ENCODE measurements at regions not wholly inside any gene's neighbourhood (a gene's known extent, or its start where the extent isn't known, plus 50 kb on each side); places are given as distances from the start of the nearest gene placed in this dataset.

DNA sequence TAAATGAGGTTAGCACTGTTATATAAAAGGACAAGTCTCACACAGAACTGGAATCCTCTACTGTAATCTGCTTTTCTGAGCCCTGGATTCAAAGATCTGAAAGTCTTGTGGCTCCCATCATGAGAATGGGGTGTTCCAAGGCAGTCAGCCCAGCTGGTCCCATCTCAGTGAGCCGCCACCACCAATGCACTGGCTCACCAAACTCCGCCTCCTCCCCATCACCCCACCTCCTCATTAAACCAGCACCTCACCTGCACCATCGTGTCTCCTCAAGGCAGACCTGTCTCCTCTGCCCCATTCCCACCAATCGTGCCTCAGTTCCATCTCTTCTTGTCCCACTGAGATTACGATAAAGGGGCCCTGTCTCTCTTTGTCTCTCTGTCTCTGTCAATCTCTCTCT lies 166.7 kb downstream of the USP12 start:
- H3K4me1 ChIP-seq (ENCODE audit: insufficient read depth, low read length): peaks cover 3% of the 10 kb centered on the region
- H3K36me3 ChIP-seq (ENCODE audit: insufficient read depth, low read length): no peaks in the 10 kb centered on the region
- DNase-seq (ENCODE audit: insufficient read length, low spot score, missing footprints): no peak
- H3K4me3 ChIP-seq (ENCODE audit: insufficient read depth, low read length): no peak overlapping the region
- H3K27me3 ChIP-seq (ENCODE audit: insufficient read depth, low read length): peaks cover 20% of the 10 kb centered on the region
- H3K9me3 ChIP-seq (ENCODE audit: low read depth, low read length): no peaks in the 10 kb centered on the region
- no peak overlapping the region for H2AFZ ChIP-seq (ENCODE audit: low read length)
- H4K20me1 ChIP-seq (ENCODE audit: insufficient read depth, low read length): no peaks in the 10 kb centered on the region
- H3K27ac ChIP-seq (ENCODE audit: low read depth, low read length): no peak overlapping the region
- TF ChIP-seq, protein P1, sequence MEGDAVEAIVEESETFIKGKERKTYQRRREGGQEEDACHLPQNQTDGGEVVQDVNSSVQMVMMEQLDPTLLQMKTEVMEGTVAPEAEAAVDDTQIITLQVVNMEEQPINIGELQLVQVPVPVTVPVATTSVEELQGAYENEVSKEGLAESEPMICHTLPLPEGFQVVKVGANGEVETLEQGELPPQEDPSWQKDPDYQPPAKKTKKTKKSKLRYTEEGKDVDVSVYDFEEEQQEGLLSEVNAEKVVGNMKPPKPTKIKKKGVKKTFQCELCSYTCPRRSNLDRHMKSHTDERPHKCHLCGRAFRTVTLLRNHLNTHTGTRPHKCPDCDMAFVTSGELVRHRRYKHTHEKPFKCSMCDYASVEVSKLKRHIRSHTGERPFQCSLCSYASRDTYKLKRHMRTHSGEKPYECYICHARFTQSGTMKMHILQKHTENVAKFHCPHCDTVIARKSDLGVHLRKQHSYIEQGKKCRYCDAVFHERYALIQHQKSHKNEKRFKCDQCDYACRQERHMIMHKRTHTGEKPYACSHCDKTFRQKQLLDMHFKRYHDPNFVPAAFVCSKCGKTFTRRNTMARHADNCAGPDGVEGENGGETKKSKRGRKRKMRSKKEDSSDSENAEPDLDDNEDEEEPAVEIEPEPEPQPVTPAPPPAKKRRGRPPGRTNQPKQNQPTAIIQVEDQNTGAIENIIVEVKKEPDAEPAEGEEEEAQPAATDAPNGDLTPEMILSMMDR (IDR thresholded peaks at IDR 0.05; ENCODE audit: extremely low read depth, low read depth, low read length): no peak
- H3K79me2 ChIP-seq (ENCODE audit: insufficient read depth, low read length): no peaks in the 10 kb centered on the region
- no peak overlapping the region for H3K4me2 ChIP-seq (ENCODE audit: insufficient read depth, low read length)

DNA sequence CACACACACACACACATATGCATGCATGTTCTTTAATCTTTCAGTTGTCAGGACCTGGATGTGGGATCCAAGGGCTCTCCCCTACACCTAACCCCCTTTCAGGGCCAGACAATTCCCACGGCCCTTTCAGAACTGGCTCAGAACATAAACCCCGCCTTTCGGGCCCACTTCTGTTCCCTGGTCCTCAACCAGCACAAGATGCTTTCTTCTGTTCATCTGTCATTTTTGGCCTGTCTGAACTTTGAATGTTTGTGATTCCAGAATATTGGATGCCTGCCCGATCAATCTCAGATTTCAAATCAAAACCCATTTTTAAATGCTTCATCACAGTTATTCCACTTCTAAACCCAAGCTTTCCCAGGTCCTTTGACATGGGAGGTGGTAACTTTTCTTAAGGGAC lies 167.3 kb downstream of the USP12 start:
- no peak overlapping the region for H3K27ac ChIP-seq (ENCODE audit: low read depth, low read length)
- DNase-seq (ENCODE audit: insufficient read length, low spot score, missing footprints): no peak
- no peaks in the 10 kb centered on the region for H3K79me2 ChIP-seq (ENCODE audit: insufficient read depth, low read length)
- H3K4me1 ChIP-seq (ENCODE audit: insufficient read depth, low read length): peaks cover 3% of the 10 kb centered on the region
- no peaks in the 10 kb centered on the region for H3K36me3 ChIP-seq (ENCODE audit: insufficient read depth, low read length)
- no peak overlapping the region for H3K4me3 ChIP-seq (ENCODE audit: insufficient read depth, low read length)
- H4K20me1 ChIP-seq (ENCODE audit: insufficient read depth, low read length): no peaks in the 10 kb centered on the region
- TF ChIP-seq, protein P1 (IDR thresholded peaks at IDR 0.05; ENCODE audit: extremely low read depth, low read depth, low read length): no peak
- no peak overlapping the region for H3K4me2 ChIP-seq (ENCODE audit: insufficient read depth, low read length)
- no peaks in the 10 kb centered on the region for H3K9me3 ChIP-seq (ENCODE audit: low read depth, low read length)
- no peak overlapping the region for H2AFZ ChIP-seq (ENCODE audit: low read length)
- peaks cover 20% of the 10 kb centered on the region for H3K27me3 ChIP-seq (ENCODE audit: insufficient read depth, low read length)

DNA sequence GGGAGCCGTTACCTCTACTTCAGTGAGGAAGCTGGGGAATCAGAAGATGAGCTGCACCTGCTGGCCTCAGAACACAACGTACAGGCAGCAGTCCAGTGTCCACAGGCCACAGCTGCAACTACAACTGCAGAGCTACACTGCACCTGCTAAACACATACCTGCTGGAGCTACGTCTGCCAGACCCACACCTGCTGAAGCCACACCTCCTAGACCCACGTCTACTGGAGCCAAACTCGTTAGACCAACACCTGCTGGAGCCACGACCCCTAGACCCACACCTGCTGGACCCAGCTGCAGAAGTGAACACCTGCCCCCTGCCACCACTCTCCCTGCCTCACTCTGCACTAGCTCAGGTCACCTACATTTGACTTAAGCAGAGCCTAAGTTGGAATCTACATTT lies 169.9 kb downstream of the USP12 start:
- peaks cover 13% of the 10 kb centered on the region for H3K27me3 ChIP-seq (ENCODE audit: insufficient read depth, low read length)
- H3K9me3 ChIP-seq (ENCODE audit: low read depth, low read length): no peaks in the 10 kb centered on the region
- H3K4me3 ChIP-seq (ENCODE audit: insufficient read depth, low read length): no peak overlapping the region
- H3K27ac ChIP-seq (ENCODE audit: low read depth, low read length): no peak overlapping the region
- no peak overlapping the region for H2AFZ ChIP-seq (ENCODE audit: low read length)
- no peaks in the 10 kb centered on the region for H3K79me2 ChIP-seq (ENCODE audit: insufficient read depth, low read length)
- no peak overlapping the region for H3K4me2 ChIP-seq (ENCODE audit: insufficient read depth, low read length)
- DNase-seq (ENCODE audit: insufficient read length, low spot score, missing footprints): no peak
- no peaks in the 10 kb centered on the region for H4K20me1 ChIP-seq (ENCODE audit: insufficient read depth, low read length)
- peaks cover 8% of the 10 kb centered on the region for H3K4me1 ChIP-seq (ENCODE audit: insufficient read depth, low read length)
- TF ChIP-seq, protein P1 (IDR thresholded peaks at IDR 0.05; ENCODE audit: extremely low read depth, low read depth, low read length): no peak
- no peaks in the 10 kb centered on the region for H3K36me3 ChIP-seq (ENCODE audit: insufficient read depth, low read length)

DNA sequence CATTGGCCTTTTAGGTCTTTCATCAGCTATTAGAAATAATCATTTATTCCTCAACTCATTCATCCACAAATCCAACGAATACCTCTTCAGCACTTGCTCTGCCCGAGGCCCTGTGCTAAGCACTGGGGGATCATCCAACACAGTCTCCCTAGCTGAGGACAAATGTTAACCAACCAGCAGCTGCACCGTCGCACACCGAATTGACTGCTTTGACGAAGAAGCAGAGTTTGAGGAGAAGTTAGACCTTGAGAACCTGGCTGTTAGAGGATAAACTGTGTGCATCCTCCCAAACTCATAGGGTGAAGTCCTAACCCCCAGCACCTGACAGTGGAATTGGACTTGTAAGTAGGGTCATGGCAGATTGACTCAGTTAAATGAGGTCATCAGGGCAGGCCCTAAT lies 170.9 kb downstream of the USP12 start:
- Histone ChIP-seq H4K20me1 (ENCODE audit: insufficient read depth, low read length) (no peaks in the 10 kb centered on the region), H3K4me1 (ENCODE audit: insufficient read depth, low read length) (peaks cover 6% of the 10 kb centered on the region), H3K36me3 (ENCODE audit: insufficient read depth, low read length) (no peaks in the 10 kb centered on the region), H3K27ac (ENCODE audit: low read depth, low read length) (no peak overlapping the region), H3K4me2 (ENCODE audit: insufficient read depth, low read length) (no peak overlapping the region), H3K79me2 (ENCODE audit: insufficient read depth, low read length) (no peaks in the 10 kb centered on the region), H2AFZ (ENCODE audit: low read length) (no peak overlapping the region), H3K4me3 (ENCODE audit: insufficient read depth, low read length) (no peak overlapping the region), H3K27me3 (ENCODE audit: insufficient read depth, low read length) (peaks cover 11% of the 10 kb centered on the region), H3K9me3 (ENCODE audit: low read depth, low read length) (no peaks in the 10 kb centered on the region)
- TF ChIP-seq, protein P1 (IDR thresholded peaks at IDR 0.05; ENCODE audit: extremely low read depth, low read depth, low read length): no peak
- DNase-seq (ENCODE audit: insufficient read length, low spot score, missing footprints): no peak

Data from osteoblast (primary cell).